ENCODE measurements at regions not wholly inside any gene's neighbourhood (a gene's known extent, or its start where the extent isn't known, plus 50 kb on each side); places are given as distances from the start of the nearest gene placed in this dataset.
"Not testable (repeated sequence)": the region's sequence is repeated elsewhere in the genome, so short reads cannot be mapped to it uniquely, and the experiment has no call there.

DNA sequence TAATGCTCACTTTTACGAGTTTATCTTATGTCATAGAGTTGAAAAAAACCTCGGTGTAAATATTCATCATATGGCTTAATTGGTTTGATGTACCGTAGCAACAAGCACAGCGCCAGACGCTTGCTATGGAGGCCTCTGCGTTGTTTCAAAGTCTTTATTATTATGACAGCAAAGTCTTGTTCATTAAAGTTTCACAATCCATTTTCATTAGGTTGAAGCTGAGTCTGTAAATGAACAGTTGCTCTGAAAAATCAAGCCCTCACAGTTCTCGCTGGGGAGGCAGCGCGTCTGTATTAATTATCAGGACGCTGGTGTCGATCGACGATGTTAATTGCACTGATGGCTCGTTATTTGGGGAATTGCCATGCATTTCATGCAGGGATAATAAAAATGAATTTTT is 185.6 kb downstream of the INSC start:
- DNase-seq (ENCODE audit: low read depth in 2 of 3, low spot score in 1 of 3) = no peak

DNA sequence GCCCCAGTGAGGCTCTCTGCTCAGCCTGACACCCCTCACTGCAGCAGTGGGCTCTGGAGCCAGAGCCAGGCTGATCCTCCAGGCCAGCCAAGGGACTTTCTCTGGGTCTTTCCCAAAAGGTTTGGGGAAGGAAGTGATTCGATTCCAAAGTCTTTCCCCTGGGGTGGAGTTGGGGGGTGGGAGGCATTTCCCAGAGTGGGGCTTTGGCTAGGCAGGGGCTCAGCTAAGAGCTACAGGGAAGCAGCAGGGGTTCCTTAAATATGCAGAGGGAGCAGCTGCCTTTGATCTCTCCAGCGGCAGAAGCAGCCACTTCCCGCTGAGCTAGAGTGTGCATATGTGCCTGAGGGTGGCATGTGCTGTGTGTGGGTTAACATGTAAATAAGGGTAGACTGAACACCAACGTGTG is 192.9 kb downstream of the INSC start:
- no peak for DNase-seq (ENCODE audit: low read depth in 2 of 3, low spot score in 1 of 3)

DNA sequence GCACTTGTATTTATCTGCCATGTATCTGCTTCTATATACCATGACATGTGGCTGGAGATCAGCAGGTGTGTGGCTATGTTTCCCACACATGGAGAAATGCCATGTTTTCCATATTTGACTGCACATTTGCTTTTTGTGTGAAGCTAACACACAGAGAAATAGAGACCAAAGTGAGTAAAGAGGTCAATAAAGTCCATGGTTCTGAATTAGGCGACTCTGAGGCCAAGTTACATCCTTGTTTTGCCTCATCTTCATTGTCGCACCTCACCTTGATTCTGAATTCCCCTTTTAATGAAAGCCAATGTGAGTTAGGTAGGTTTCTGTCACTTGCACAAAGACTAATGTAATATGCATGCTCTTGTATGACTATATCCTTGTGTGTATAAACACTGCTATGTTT is 194.1 kb downstream of the INSC start:
- DNase-seq (ENCODE audit: low read depth in 2 of 3, low spot score in 1 of 3) = no peak

DNA sequence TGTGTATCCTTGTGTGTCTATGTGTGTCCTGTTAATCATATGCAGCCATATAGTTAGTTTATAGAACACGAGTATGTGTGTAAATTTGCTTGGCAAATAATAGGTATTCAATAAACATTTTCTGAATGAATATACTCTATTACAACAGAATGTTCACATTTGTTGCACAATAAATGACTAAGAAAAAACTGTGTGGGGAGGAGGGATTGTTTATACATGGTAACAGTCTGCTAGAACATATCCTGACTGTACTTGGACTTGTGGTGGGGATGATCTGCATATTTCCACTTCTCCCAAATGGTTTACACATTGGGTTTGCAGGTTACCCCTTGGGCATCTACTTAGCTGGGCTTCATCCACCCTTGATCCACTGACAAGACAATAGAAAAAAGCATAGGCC is 194.6 kb downstream of the INSC start:
- DNase-seq (ENCODE audit: low read depth in 2 of 3, low spot score in 1 of 3) = no peak

DNA sequence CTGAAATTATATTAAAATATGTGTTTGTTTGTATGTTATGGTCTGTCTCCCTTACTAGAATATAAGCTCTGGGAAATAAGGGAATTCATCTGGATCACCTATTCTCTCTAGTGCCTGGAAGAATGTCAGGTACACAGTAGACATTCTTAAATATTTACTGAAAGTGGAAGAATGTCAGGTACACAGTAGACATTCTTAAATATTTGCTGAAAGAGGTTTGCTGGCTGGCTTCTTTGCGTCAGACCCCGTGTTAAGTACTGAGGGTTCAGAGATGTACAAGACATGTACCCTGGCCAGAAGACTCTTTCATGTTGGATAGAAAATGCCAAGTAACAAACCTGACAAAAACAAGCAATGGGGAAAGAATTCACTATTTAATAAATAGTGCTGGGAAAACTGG is 199.1 kb downstream of the INSC start:
- no peak for DNase-seq (ENCODE audit: low read depth in 2 of 3, low spot score in 1 of 3)

DNA sequence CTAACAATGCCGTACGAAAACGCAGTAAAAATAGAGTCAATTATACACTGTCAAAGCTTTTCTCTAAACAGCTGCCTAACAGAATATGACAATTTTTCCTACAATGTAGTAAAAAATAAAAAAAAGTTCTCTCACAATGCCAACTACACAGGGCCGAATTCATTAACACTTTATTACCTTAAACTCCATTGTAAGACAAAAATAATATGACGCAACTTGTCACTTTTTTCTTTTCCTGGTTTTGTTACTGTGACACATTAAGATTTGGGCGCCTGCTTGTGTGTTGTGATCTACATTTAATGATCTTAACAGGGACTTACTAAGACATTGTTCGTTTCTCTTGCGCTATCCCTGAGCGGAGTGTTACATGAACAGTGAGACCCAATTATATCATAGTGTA is 204.1 kb downstream of the INSC start:
- DNase-seq (ENCODE audit: low read depth in 2 of 3, low spot score in 1 of 3) = no peak

DNA sequence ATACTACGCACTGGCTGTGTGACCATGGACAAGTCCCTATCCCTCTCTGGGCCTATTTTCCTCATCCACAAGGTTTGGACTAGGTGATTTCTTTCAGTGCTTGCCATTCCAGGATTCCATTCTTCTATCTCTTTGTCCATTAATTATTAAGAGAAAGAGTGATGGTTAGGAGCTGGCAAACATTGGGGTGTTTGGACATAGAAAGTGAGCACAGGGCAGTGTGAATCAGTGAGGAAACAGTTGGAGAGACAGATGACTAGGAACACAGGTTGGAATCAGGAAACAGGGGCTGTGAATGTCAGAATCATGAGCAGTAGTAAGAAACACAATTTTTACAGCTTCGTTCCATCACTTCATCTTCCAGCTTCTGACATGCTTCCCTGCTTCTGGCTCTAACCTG is 211.8 kb downstream of the INSC start:
- DNase-seq (ENCODE audit: low read depth in 2 of 3, low spot score in 1 of 3) = no peak

DNA sequence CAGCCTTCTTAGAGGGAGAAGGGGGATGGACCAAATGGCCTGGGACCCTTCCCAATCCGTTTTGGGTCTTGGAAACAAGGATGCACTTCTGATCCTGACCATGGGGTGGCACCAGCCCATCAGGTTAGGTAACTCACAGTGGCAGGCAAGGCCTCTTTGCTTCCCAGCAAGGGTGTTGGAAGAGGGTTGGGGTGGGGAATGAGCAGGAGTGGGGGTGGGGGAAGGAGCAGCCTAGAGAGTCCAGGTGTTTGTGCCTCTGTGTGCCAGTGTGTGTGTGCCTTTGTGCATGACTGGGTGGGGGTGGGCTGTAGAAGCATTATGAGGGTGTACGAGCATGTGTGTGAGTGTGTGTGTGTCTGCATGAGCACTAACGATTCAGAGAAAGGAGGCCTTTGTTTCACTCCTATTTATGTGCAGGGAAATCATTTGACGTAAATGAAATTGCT is 213.1 kb downstream of the INSC start:
- DNase-seq (ENCODE audit: low read depth in 2 of 3, low spot score in 1 of 3) = peak in 1 of 3 donors; percentile 5

DNA sequence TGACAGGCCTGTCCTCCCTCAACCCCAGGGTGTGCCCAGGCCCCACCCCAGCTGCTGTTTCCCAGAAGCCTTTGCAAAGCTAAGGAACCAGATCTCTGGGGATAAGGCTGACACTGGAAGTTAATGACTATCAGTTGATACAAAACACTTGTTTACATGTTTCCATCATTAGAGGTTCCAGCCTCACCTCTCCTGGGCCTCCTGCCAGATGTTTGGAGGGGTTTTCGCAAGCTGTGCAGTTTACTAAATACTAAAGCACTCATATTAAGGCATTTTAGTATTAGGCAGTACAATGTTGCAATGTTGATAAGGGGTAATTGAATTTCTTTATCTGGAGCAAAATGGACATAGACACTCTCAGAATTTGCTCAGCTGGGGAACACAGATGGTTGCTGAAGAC is 218.7 kb downstream of the INSC start:
- DNase-seq (ENCODE audit: low read depth in 2 of 3, low spot score in 1 of 3) = no peak

DNA sequence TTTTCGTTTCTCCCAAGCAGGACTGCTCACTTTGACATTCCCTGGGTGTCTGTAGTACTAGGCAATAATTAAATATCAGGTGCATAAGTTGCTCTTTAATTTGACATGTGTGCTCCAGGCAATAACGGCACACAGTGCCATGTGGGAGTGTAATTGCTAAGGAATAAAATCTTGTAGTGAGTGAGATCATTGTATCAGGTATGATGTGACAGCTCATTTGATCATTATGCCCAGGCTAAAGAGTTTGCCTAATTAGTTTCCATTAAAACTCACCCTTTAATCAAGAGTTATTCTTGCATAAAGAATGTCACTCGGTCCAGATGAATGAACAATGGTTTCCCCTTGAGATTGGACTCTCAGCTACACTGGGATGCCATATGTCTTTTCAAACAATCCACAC is 220.0 kb downstream of the INSC start:
- no peak for DNase-seq (ENCODE audit: low read depth in 2 of 3, low spot score in 1 of 3)

DNA sequence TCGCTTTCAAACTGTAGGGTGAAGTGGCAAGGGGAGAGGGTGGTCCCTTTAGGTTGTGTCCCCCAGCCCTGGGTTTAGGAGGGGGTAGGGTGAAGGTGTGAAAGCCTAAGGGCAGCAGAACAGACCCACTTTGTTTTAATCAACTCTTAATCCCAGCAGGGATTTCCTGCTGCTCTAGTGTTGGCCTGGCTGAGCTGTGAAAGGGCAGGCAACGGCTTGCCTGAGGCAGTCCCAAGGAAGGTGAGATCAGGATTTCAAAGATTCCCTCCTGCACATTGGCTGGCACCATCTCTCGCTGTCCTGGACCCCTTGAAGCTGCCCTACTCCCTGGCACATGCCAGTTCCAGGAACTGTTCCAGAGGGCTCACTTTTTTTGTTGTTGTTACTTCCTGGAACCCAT is 221.3 kb downstream of the INSC start:
- no peak for DNase-seq (ENCODE audit: low read depth in 2 of 3, low spot score in 1 of 3)

DNA sequence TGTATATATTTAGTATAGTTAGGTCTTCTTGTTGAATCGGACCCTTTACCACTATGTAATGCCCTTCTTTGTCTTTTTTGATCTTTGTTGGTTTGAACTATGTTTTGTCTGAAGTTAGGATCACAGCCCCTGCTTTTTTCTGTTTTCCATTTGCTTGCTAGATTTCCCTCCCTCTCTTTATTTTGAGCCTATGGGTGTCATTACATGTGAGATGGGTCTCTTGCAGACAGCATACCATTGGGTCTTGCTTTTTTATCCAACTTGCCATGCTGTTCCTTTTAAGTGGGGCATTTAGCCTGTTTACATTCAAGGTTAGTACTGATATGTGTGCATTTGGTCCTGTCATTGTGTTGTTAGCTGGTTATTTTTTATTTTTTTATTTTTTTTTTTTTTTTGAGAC is 224.6 kb downstream of the INSC start:
- no peak for DNase-seq (ENCODE audit: low read depth in 2 of 3, low spot score in 1 of 3)

DNA sequence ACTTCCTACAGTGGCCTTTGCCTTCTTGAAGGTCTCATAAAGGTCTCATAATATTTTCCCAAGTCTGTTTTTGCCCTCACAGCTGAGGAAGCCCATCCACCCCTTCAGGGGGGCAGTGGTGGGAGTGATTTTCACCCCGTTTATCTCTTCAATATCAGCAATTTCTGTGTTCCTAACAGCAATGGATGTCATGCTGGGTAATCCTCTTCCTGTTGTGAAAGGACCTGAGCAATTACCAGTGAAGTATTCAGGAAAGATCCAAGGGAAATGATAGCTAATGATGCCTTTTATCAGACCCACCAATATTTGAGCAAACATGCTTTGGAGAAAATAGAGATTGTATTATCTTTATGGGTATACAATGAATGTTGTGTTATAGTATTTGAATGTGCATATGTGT is 226.9 kb downstream of the INSC start:
- DNase-seq (ENCODE audit: low read depth in 2 of 3, low spot score in 1 of 3) = no peak

DNA sequence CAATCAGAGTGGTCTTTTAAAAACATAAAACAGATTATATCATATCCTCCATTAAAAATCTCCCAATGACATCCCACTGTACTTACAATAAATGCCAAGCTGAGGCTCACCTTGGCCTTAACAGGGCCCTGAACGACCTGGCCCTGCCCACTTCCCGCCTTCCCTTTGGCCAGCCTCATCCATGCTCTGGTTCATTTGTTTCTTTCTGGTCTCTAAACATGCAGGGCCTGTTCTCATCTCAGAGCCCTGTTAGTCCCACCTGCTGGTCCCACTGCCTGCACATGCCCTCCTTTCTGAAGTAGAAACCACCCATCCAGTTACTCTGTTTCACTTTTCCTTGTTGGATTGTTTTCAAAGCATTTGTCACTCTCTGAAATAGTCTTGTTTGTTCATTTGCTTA is 227.4 kb downstream of the INSC start:
- no peak for DNase-seq (ENCODE audit: low read depth in 2 of 3, low spot score in 1 of 3)

DNA sequence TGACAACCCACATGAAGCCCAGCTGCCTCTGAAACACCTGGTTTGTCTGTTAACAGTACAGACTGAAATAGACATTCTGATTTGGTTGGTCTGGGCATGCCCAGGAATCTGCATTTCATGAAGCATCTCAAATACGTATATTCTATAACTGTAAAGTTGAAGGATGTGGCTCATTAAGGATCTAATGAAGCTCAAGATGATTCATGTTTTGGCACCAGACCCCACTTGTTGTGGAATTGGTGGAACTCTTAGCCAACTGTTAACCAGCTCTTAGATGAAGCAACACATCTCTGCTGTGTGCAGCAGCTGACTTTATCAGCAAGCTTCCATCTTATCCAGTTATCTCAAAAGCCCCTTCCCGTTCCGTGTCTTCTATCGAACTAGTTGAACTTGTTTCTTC is 232.2 kb downstream of the INSC start:
- no peak for DNase-seq (ENCODE audit: low read depth in 2 of 3, low spot score in 1 of 3)

DNA sequence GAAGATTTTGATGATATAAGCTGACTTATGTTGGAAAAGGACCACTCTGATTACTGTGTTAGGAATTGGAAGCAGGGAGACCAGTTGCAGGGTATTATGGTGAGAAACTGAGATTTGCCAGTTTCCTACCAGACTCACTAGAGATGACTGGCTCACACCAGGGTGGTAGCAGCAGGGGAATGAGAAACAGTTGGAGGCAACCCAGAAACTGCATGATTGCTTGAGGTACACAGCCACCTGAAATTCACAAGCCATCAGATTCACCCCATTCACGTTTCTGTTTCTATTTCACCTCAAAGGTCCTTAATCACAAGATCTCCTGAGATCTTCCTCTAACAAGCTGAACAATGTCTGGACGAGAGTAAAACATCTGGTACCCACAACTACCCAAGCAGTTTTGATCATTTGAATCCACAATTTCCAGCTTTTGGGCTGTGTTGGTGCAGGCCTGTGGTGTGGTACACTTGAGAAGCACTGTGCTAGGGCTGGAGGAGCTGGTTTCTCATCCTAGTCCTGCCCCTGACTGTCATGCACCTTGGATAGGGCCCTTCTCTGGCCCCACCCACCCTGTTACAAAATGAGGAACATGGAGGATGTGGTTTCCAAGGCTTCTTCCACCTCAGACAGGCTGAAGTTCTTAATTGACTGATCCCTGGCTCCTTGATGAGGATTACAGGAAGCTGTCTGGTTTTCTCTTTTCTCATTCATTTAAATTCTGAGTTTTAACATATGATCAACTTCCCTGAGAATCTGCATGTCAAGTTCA is 233.4 kb downstream of the INSC start:
- DNase-seq (ENCODE audit: low read depth in 2 of 3, low spot score in 1 of 3) = no peak

DNA sequence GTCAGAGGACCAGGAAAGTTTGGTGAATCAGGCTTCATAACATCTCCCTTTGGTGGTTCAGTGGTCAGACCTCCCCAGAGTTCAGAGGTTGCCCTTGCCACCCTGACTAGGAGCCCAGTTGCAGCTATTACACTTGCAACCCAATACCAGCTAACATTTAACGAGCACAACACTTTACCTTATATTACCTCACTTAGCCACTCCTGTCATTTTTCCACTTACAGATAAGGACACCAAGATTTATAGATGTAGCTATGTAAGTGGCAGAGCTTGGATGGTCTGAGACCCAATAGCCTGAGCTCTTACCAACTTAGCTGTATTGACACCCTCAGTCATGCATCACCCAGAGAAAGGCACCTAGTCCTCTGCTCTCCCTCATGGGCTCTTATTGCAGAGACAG is 234.7 kb downstream of the INSC start:
- DNase-seq (ENCODE audit: low read depth in 2 of 3, low spot score in 1 of 3) = no peak

DNA sequence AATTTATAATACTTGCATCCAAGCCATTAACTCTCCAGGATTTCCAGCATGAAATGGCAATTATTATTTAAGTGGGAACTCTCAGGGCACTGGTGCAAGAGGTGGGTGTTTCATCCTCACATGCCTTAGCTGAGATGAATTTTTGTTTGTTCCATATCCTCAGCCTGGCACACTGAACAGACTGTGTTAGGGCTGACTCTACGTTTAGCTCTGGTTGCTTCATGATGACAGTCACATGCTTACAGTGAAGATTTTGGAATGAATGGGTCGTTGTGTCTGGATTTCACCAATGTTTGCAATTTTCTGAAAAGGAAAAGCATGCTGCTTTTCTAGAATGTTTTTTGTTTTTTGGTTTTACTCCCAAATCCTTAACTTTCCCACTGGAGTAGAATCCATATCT is 246.6 kb downstream of the INSC start:
- no peak for DNase-seq (ENCODE audit: low read depth in 2 of 3, low spot score in 1 of 3)

DNA sequence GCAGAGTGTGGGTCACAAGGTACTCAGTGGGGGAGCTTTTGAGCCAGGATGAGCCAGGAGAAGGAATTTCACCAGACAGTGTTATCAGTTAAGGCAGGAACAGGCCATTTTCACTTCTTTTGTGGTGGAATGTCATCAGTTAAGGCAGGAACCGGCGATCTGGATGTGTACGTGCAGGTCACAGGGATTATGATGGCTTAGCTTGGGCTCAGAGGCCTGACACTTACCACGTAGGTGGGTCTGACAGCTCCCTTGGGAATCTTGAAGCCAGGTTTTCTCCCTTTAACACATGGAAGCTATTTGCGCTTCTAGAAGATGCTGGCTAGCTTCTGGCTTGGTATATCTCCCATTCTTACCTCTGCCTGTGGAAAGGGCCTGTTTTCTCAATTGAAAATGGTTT is 250.6 kb downstream of the INSC start:
- not testable (repeated sequence) for DNase-seq (ENCODE audit: low read depth in 2 of 3, low spot score in 1 of 3)

DNA sequence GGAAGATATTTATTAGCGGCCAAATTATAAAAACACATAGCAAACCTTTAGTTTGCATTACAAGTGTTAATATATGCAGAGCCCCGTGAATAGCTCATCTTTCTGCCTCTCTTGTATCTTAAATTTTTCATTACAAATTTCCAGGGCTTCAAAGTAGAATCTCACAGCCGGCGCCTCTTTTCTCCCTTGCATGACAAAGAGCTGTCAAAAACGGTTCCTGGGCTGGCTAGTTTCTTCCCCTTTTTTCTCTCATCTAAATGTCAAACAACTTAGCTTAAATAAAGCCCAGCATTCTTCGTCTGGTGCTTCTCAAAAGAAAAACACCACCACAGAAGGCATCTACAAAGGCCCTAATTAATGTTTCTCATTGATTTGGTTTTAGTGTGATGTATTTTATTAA is 253.0 kb downstream of the INSC start:
- DNase-seq (ENCODE audit: low read depth in 2 of 3, low spot score in 1 of 3) = no peak

DNA sequence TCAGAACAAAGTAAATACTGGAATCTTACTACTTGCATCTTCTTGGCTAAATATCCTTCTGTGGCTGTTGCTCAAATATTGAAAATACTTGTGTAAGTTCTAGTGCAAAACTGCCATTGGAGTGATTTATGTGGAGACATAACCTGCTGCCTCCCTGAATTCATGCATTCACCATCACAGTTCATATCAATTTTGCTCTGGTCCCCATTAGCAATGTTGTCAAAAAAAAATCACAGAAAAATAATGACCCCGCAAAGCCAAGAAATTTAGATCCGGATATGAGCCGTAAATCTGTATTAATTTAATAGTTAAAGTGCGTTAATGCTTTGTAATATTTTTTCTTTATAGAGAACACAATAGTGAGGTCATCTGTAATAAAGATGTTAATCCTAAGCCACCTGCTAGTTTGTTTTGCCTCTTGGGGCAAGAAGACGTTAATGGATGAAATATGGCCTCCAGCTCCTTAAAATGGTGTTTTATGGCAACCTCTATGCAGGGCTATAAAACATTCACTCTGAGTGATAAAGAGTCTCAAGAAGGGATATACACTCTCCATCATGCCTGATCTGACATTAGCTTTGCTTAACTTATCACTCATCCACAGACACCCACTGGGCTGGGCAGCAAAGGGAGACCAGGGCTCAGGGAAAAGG is 255.9 kb downstream of the INSC start:
- no peak for DNase-seq (ENCODE audit: low read depth in 2 of 3, low spot score in 1 of 3)

DNA sequence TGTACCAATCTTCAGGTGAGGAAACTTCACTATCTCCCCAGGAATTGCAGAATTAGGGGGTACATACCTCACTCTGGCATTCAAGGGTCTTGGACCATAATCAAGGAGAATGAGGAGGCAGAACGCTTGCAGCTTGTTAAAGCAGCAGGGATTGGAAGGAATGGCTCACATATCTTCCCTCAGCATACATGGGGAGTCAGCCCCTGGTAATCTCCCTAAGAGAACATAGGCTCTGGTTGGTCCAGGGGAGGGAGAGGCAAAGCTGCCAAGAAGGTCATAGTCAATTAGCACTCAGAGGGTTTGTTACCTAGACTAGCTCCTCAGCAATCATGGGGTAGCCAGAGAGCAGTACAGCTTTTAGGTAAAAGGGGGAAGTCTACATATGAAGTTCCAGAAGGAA is 256.8 kb downstream of the INSC start:
- DNase-seq (ENCODE audit: low read depth in 2 of 3, low spot score in 1 of 3) = no peak

DNA sequence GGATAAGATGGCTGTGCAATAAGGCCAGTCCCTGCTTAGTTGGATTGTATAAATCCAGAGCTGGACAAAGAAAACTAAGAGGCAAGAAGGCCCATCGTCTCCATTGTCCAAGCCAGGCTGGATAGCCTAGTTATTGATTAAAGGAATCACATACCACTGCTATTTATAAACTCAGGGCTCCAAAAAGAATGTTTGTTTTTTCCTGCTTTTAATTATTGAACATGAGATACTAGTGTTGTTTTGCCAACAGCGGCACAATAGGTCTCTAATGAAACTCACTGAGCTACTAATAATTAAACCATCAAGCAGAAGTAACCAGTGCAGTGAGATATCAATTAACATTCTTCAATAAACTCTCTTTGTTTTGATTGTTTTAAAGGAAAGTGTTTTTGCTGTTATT is 259.7 kb downstream of the INSC start:
- DNase-seq (ENCODE audit: low read depth in 2 of 3, low spot score in 1 of 3) = no peak
